Hepatocyte (in vitro differentiated cells): ENCODE measurements at regions not wholly inside any gene's neighbourhood (a gene's known extent, or its start where the extent isn't known, plus 50 kb on each side); places are given as distances from the start of the nearest gene placed in this dataset.
A peak's percentile ranks its signal among the peaks of the same experiment; 100 is the strongest.
"Not testable (repeated sequence)": the region's sequence is repeated elsewhere in the genome, so short reads cannot be mapped to it uniquely, and the experiment has no call there.

Experiments
- DNase-seq: peaks from one replicate; pipeline ENCODE4 v3.0.0-alpha.2; 2016; ENCODE audit warnings: low spot score
- H2AFZ ChIP-seq: fragments of 200-600 bp; sonication (generic); 2 replicates; pipeline ENCODE4 v1.6.0; 2016; ENCODE audit warnings: antibody characterized with exemption, mild to moderate bottlenecking
- H3K27ac ChIP-seq: fragments of 200-600 bp; sonication (generic); 2 replicates; pipeline ENCODE4 v1.5.1; 2016; ENCODE audit warnings: mild to moderate bottlenecking
- H3K27me3 ChIP-seq: fragments of 200-600 bp; sonication (generic); 2 replicates; pipeline ENCODE4 v1.6.1; 2016
- H3K36me3 ChIP-seq: fragments of 200-600 bp; sonication (generic); replicated peaks from 2 replicates; pipeline ENCODE4 v1.5.1; 2016; ENCODE audit warnings: low read depth; ENCODE audit not compliant: insufficient read depth
- H3K4me1 ChIP-seq: fragments of 200-600 bp; sonication (generic); 2 replicates; pipeline ENCODE4 v1.5.1; 2016; ENCODE audit warnings: mild to moderate bottlenecking, moderate library complexity; ENCODE audit not compliant: insufficient read depth
- H3K4me2 ChIP-seq: fragments of 200-600 bp; sonication (generic); 2 replicates; pipeline ENCODE4 v1.6.0; 2016
- H3K4me3 ChIP-seq: fragments of 200-600 bp; sonication (generic); 2 replicates; pipeline ENCODE4 v1.5.1; 2016; ENCODE audit warnings: mild to moderate bottlenecking
- H3K79me2 ChIP-seq: fragments of 200-600 bp; sonication (generic); 2 replicates; pipeline ENCODE4 v1.6.0; 2017; ENCODE audit warnings: mild to moderate bottlenecking
- H3K9me2 ChIP-seq: fragments of 200-600 bp; sonication (generic); replicated peaks from 2 replicates; pipeline ENCODE4 v1.6.0; 2017; ENCODE audit warnings: mild to moderate bottlenecking; ENCODE audit not compliant: insufficient read depth
- H3K9me3 ChIP-seq: fragments of 200-600 bp; sonication (generic); 2 replicates; pipeline ENCODE4 v1.5.1; 2016; ENCODE audit warnings: low read depth, mild to moderate bottlenecking
- H4K20me1 ChIP-seq: fragments of 200-600 bp; sonication (generic); 2 replicates; pipeline ENCODE4 v1.6.0; 2016; ENCODE audit warnings: mild to moderate bottlenecking; ENCODE audit not compliant: insufficient read depth, poor library complexity, severe bottlenecking
- WGBS: methylation state at CpG from one replicate; pipeline ENCODE4 v1.1.6; 2016; ENCODE audit warnings: low lambda C conversion rate; ENCODE audit errors: missing lambda C conversion rate; 5-methylcytosine and 5-hydroxymethylcytosine counted together

GRCh38 chr3:198143300-198144137 is 183.5 kb downstream of the LMLN start:
- not testable (repeated sequence) for H3K9me2 ChIP-seq, H2AFZ ChIP-seq, H3K36me3 ChIP-seq

GRCh38 chr3:198145231-198145784 is 185.3 kb downstream of the LMLN start:
- 65% methylated on average over 3 of the region's 8 CpGs for WGBS
- peak; percentile 20 for DNase-seq
- H3K9me3 ChIP-seq, result not testable (repeated sequence)

More at GRCh38 chr3:198143300-198144137, 183.5 kb downstream of the LMLN start:
- H3K4me3 ChIP-seq, DNase-seq, H3K27me3 ChIP-seq, H3K4me2 ChIP-seq, H3K4me1 ChIP-seq, H3K79me2 ChIP-seq, H3K9me3 ChIP-seq, H3K27ac ChIP-seq, H4K20me1 ChIP-seq: not testable (repeated sequence)
- 53% methylated on average over 12 of the region's 15 CpGs for WGBS

DNA sequence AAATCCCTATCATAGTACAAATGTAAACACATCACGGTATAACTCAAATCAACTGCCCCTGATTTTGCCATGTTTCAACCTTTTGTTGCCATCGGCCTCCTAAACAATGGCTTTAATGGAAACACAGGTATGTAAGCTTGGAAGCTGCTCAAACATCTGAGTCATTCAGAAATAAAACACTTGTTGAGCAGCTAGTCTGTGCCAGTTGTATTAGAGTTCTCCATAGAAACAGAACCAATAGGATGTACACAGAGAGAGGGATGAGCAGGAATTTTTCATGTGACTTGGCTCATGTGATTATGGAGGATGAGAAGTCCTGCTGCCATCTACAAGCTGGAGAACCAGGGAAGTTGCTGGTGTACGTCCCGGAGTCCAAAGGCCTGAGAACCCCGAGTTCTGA is 186.1 kb downstream of the LMLN start:
- H3K4me1 ChIP-seq, H3K36me3 ChIP-seq, H3K27ac ChIP-seq, H2AFZ ChIP-seq, H3K9me3 ChIP-seq, DNase-seq, H3K9me2 ChIP-seq, H3K4me3 ChIP-seq, H3K27me3 ChIP-seq, H3K79me2 ChIP-seq, H3K4me2 ChIP-seq, H4K20me1 ChIP-seq: not testable (repeated sequence)
- 83% methylated on average over 4 of the region's 5 CpGs for WGBS

More at GRCh38 chr3:198145231-198145784, 185.3 kb downstream of the LMLN start:
- H3K36me3 ChIP-seq, H3K79me2 ChIP-seq, H3K4me1 ChIP-seq, H4K20me1 ChIP-seq, H3K4me2 ChIP-seq, H3K4me3 ChIP-seq, H2AFZ ChIP-seq, H3K27ac ChIP-seq, H3K9me2 ChIP-seq, H3K27me3 ChIP-seq: not testable (repeated sequence)

DNA sequence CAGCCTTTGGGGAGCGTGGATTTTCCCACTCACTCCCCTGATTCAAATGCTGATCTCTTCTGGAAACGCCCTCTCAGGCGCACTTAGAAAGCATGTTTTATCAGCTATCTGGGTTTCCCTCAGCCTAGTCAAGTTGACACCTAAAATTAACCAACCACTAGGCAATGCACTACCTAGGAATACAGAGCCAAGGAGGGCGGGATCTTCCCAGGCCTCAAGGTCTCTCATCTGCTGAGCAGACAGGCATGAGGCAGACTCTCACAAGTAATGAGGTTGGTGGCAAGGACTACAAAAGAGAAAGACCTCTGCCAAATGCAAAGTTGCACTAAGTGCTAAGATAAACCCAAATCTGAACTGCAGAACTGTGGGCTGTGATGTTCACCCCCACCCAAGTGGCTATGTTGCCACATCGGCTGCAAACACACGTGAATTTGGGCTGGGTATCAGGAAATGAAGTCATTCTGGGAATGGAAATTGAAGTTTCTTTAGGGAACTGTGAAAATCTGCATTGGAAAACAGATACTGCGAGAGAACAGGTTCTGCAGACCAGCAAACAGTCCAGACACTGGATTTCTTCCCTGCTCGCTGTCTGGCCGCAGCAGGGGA is 186.6 kb downstream of the LMLN start:
- H3K4me1 ChIP-seq, H3K79me2 ChIP-seq, H2AFZ ChIP-seq, H3K27ac ChIP-seq, H3K27me3 ChIP-seq, DNase-seq, H3K4me2 ChIP-seq, H3K4me3 ChIP-seq, H3K9me3 ChIP-seq, H4K20me1 ChIP-seq, H3K9me2 ChIP-seq, H3K36me3 ChIP-seq: not testable (repeated sequence)
- 87% methylated on average over 8 of the region's 9 CpGs for WGBS

- H3K4me3 ChIP-seq, H3K27ac ChIP-seq, H3K9me3 ChIP-seq, H3K27me3 ChIP-seq, DNase-seq, H2AFZ ChIP-seq, H3K4me1 ChIP-seq, H3K4me2 ChIP-seq, H3K9me2 ChIP-seq, H4K20me1 ChIP-seq, H3K36me3 ChIP-seq, H3K79me2 ChIP-seq: not testable (repeated sequence)
- 73% methylated on average over 1 of the region's 3 CpGs for WGBS
Observed at GRCh38 chr3:198147213-198147612, 187.2 kb downstream of the LMLN start.

- not testable (repeated sequence) for H3K27ac ChIP-seq, H3K4me3 ChIP-seq, H3K4me2 ChIP-seq, H3K9me2 ChIP-seq, H4K20me1 ChIP-seq, H3K79me2 ChIP-seq, H3K9me3 ChIP-seq, H3K36me3 ChIP-seq, H3K4me1 ChIP-seq, H2AFZ ChIP-seq, H3K27me3 ChIP-seq, DNase-seq
- 25% methylated on average over 6 of the region's 6 CpGs for WGBS
Observed at GRCh38 chr3:198147993-198148392, 188.0 kb downstream of the LMLN start.

DNA sequence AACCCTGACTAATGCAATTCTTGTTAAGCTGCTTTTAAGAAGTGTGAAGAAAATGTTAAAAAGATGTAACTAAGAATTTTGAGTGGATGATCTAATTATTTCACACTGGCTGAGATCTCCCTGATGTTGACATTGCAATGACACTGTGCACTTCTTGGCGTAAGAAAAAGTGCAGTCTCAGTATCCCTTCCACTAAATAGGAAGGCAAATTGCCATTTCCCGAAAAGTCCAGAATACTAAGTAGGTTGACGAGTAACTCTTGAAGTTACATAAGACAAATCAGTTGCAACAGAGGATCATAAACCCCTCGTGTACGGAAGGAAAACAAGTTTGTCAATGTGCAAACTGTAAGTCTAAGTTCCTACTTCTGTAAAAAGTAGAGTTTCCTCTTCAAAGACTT is 189.9 kb downstream of the LMLN start:
- not testable (repeated sequence) for H3K9me3 ChIP-seq, H4K20me1 ChIP-seq, H2AFZ ChIP-seq, H3K27ac ChIP-seq, H3K9me2 ChIP-seq, H3K4me2 ChIP-seq, H3K79me2 ChIP-seq, H3K4me3 ChIP-seq, DNase-seq, H3K36me3 ChIP-seq, H3K4me1 ChIP-seq, H3K27me3 ChIP-seq
- 84% methylated on average over 5 of the region's 5 CpGs for WGBS

- DNase-seq, H3K4me3 ChIP-seq, H3K4me1 ChIP-seq, H3K27ac ChIP-seq, H2AFZ ChIP-seq, H3K36me3 ChIP-seq, H3K79me2 ChIP-seq, H3K27me3 ChIP-seq, H4K20me1 ChIP-seq, H3K4me2 ChIP-seq, H3K9me2 ChIP-seq, H3K9me3 ChIP-seq: not testable (repeated sequence)
- WGBS, result 80% methylated on average over 3 of the region's 4 CpGs
Observed at GRCh38 chr3:198151867-198152266, 191.8 kb downstream of the LMLN start.

- DNase-seq, H4K20me1 ChIP-seq, H3K4me2 ChIP-seq, H3K27ac ChIP-seq, H2AFZ ChIP-seq, H3K4me1 ChIP-seq, H3K4me3 ChIP-seq, H3K9me3 ChIP-seq, H3K27me3 ChIP-seq, H3K9me2 ChIP-seq, H3K36me3 ChIP-seq, H3K79me2 ChIP-seq: not testable (repeated sequence)
- 95% methylated on average over 2 of the region's 7 CpGs for WGBS
Observed at GRCh38 chr3:198155771-198156170, 195.8 kb downstream of the LMLN start.
